K562 (cell line): ENCODE measurements at regions not wholly inside any gene's neighbourhood (a gene's known extent, or its start where the extent isn't known, plus 50 kb on each side); places are given as distances from the start of the nearest gene placed in this dataset.

Experiments used
- ATAC-seq: fragments of 200-7000 bp; cut with Tn5 transposase; 3 replicates; pipeline ENCODE4 v1.9.1; 2020; ENCODE audit warnings: moderate library complexity
- BruUV-seq: library from RNA; stranded (reverse); fragments of 400-500 nt; replicated peaks from 2 replicates; lab custom pipeline; 2021; lab: Mats Ljungman, UMichigan
- CTCF ChIA-PET: fragments of 300-600 bp; formaldehyde crosslinking; extraction: SDS; loops from one replicate; lab custom pipeline; 2021; ENCODE audit warnings: low intra/inter-chr PET ratio; lab: Yijun Ruan, JAX
- POLR2A ChIA-PET: fragments of 300-600, 350-650 bp; sonication (Branson Sonifier 250); formaldehyde crosslinking; extraction: SDS; loops from one replicate; lab custom pipeline; 2021; ENCODE audit warnings: antibody characterized with exemption, inconsistent platforms; lab: Yijun Ruan, JAX
- DNase-seq, 4 experiments: peaks; one replicate each; pipeline versions ENCODE4 v3.0.0 to v3.0.0-alpha.2; 2011 to 2018; ENCODE audit warnings: low spot score in 3 of 4, mixed read lengths in 3 of 4; ENCODE audit errors: extremely low read depth in 1 of 4
- FAIRE-seq: peaks from 2 replicates; lab custom pipeline; 2011; peaks lifted over from hg19 to GRCh38; lab: Jason Lieb, UNC
- H2AFZ ChIP-seq: 2 replicates; pipeline ENCODE4 v1.6.0; 2011; ENCODE audit warnings: low read depth, low read length, control low read depth, inconsistent platforms
- H3K27ac ChIP-seq: fragments of 200-600 bp; 3 replicates; pipeline ENCODE4 v1.8.0; 2011; ENCODE audit warnings: low read depth, mild to moderate bottlenecking, control low read depth, inconsistent platforms, low read length, moderate library complexity, mixed read lengths; ENCODE audit errors: extremely low read depth
- H3K27me3 ChIP-seq, 2 experiments: fragments of 300-600 bp in 1 of 2; 2 replicates in 1 of 2; 3 replicates in 1 of 2; pipeline versions ENCODE4 v1.6.0 to v1.8.0; 2011; ENCODE audit warnings: inconsistent platforms in 2 of 2, low read length in 2 of 2, mild to moderate bottlenecking in 1 of 2, mixed read lengths in 1 of 2, moderate library complexity in 1 of 2; ENCODE audit not compliant: control insufficient read depth in 2 of 2, insufficient read depth in 2 of 2
- H3K36me3 ChIP-seq: fragments of 300-600 bp; 3 replicates; pipeline ENCODE4 v1.8.0; 2011; ENCODE audit warnings: mild to moderate bottlenecking, low read length, inconsistent platforms; ENCODE audit not compliant: control insufficient read depth, insufficient read depth
- H3K4me1 ChIP-seq, 2 experiments: fragments of 200-600 bp in 1 of 2; replicated peaks in 1 of 2; 2 replicates in 1 of 2; 3 replicates in 1 of 2; pipeline versions ENCODE4 v1.5.1 to v1.8.0; 2011; ENCODE audit warnings: inconsistent platforms in 2 of 2, low read length in 2 of 2, mild to moderate bottlenecking in 1 of 2, mixed read lengths in 1 of 2, moderate library complexity in 1 of 2; ENCODE audit not compliant: control insufficient read depth in 2 of 2, insufficient read depth in 2 of 2
- H3K4me2 ChIP-seq: 2 replicates; pipeline ENCODE4 v1.6.1; 2011; ENCODE audit warnings: low read length, control low read depth, inconsistent platforms, mixed read lengths; ENCODE audit not compliant: insufficient read depth
- H3K4me3 ChIP-seq: fragments of 200-600 bp; sonication (generic), shearing (Covaris generic); 2 replicates; pipeline ENCODE4 v1.5.1; 2016; ENCODE audit warnings: control low read depth, inconsistent platforms
- H3K79me2 ChIP-seq: fragments of 200-600 bp; 3 replicates; pipeline ENCODE4 v1.8.0; 2011; ENCODE audit warnings: low read length, inconsistent platforms; ENCODE audit not compliant: control insufficient read depth, insufficient read depth
- H3K9ac ChIP-seq, 2 experiments: 2 replicates each; pipeline versions ENCODE4 v1.6.0 to v1.6.1; 2011; ENCODE audit warnings: low read depth in 2 of 2, low read length in 2 of 2, control low read depth in 1 of 2, inconsistent platforms in 1 of 2, mild to moderate bottlenecking in 1 of 2, mixed read lengths in 1 of 2; ENCODE audit not compliant: insufficient read depth in 1 of 2
- H3K9me1 ChIP-seq: one replicate; pipeline ENCODE4 v1.6.0; 2011; ENCODE audit warnings: inconsistent platforms, mild to moderate bottlenecking, low read length, moderate library complexity; ENCODE audit not compliant: control insufficient read depth, insufficient read depth
- H3K9me3 ChIP-seq: replicated peaks from 2 replicates; pipeline ENCODE4 v1.5.1; 2011; ENCODE audit warnings: low read depth, low read length, inconsistent platforms; ENCODE audit not compliant: control insufficient read depth, insufficient read depth
- H4K20me1 ChIP-seq: replicated peaks from 2 replicates; pipeline ENCODE4 v1.6.1; 2011; ENCODE audit warnings: low read length, inconsistent platforms, mixed read lengths; ENCODE audit not compliant: control insufficient read depth, insufficient read depth
- ATF3 ChIP-seq, 2 experiments: fragments of 450-650 bp in 1 of 2; sonication (generic) in 1 of 2; formaldehyde crosslinking in 1 of 2; IDR thresholded peaks in 1 of 2; conservative IDR thresholded peaks in 1 of 2; 2 replicates each; pipeline versions ENCODE4 v1.6.1 to v1.8.1; 2016 to 2023; ENCODE audit warnings: mild to moderate bottlenecking in 2 of 2, moderate library complexity in 2 of 2, inconsistent platforms in 1 of 2, missing genetic modification reagents in 1 of 2
- ATF7 ChIP-seq: fragments of 450-650 bp; IDR thresholded peaks from 2 replicates; pipeline ENCODE4 v1.7.1; 2014; ENCODE audit warnings: mild to moderate bottlenecking, moderate library complexity
- CBFA2T3 ChIP-seq: fragments of 450-650 bp; IDR thresholded peaks from 2 replicates; pipeline ENCODE4 v1.6.1; 2017
- MEIS2 ChIP-seq: fragments of 450-650 bp; IDR thresholded peaks from 2 replicates; pipeline ENCODE4 v1.6.1; 2014; ENCODE audit warnings: mild to moderate bottlenecking; ENCODE audit not compliant: partially characterized antibody
- PBX2 ChIP-seq, 2 experiments: IDR thresholded peaks in 1 of 2; conservative IDR thresholded peaks in 1 of 2; 2 replicates each; pipeline ENCODE4 v1.6.1; 2016; ENCODE audit warnings: low read depth in 2 of 2, mild to moderate bottlenecking in 1 of 2, missing compliant biosample characterization in 1 of 2, missing genetic modification characterization in 1 of 2, moderate library complexity in 1 of 2
- RAD21 ChIP-seq, 2 experiments: fragments of 250-450 bp in 1 of 2; fragments of 450-650 bp in 1 of 2; sonication (Bioruptor Pico) in 1 of 2; formaldehyde crosslinking in 1 of 2; IDR thresholded peaks in 1 of 2; conservative IDR thresholded peaks in 1 of 2; 2 replicates each; pipeline versions ENCODE4 v1.4.0 to v1.8.0; 2020 to 2022; ENCODE audit warnings: mild to moderate bottlenecking in 2 of 2, moderate library complexity in 1 of 2
- RBM15 ChIP-seq: fragments of 200-400 bp; formaldehyde crosslinking; IDR thresholded peaks from 2 replicates; pipeline ENCODE4 v1.6.1; 2018; ENCODE audit warnings: mild to moderate bottlenecking, low read length, moderate library complexity; ENCODE audit not compliant: insufficient read depth
- TAF15 ChIP-seq: fragments of 200-400 bp; formaldehyde crosslinking; IDR thresholded peaks from 2 replicates; pipeline ENCODE4 v1.6.1; 2017; ENCODE audit warnings: mild to moderate bottlenecking, low read depth, low read length, moderate library complexity
- ZNF232 ChIP-seq: sonication (generic); formaldehyde crosslinking; IDR thresholded peaks from 2 replicates; pipeline ENCODE4 v1.8.0; 2022; ENCODE audit warnings: mild to moderate bottlenecking, missing genetic modification reagents
- ZNF766 ChIP-seq: fragments of 200-800 bp; sonication (Bioruptor generic); conservative IDR thresholded peaks from 2 replicates; pipeline ENCODE4 v1.6.1; 2016; ENCODE audit warnings: missing genetic modification characterization, missing compliant biosample characterization
- WGBS: fragments of 100-300 bp; shearing (Covaris generic); methylation state at CpG from one replicate; pipeline ENCODE4 v1.1.6; 2016; ENCODE audit warnings: low coverage, mixed read lengths; ENCODE audit not compliant: insufficient coverage; ENCODE audit errors: missing lambda C conversion rate; 5-methylcytosine and 5-hydroxymethylcytosine counted together
- in situ Hi-C: fragments of 300-500 bp; cut with MboI; formaldehyde crosslinking; loops from 4 replicates; pipeline ENCODE4 v1.15.0; 2018; ENCODE audit warnings: inconsistent platforms, mixed read lengths
- intact Hi-C: fragments of 100-400 bp; cut with micrococcal nuclease; formaldehyde crosslinking; loops from 2 replicates; pipeline ENCODE4 v1.14.2; 2022

- H3K79me2 ChIP-seq = no peaks in the 10 kb centered on the region
- H3K9ac ChIP-seq = no peak overlapping the region
- no peaks in the 10 kb centered on the region for H3K27me3 ChIP-seq
- WGBS = 0% methylated on average over 1 of the region's 1 CpG
- ChIA-PET POLR2A (no interaction called here), CTCF (no interaction called here)
- H3K4me3 ChIP-seq = no peak overlapping the region
- no peaks in the 10 kb centered on the region for H3K9me3 ChIP-seq
- intact Hi-C loops (no loop called here), in situ Hi-C loops (no loop called here)
- H3K4me2 ChIP-seq = no peak overlapping the region
- 0 out of 5 replicates have a peak, but pooled peaks cover 0 to 5% of the 10 kb centered on the region in 2 experiments for H3K4me1 ChIP-seq
- no peaks in the 10 kb centered on the region for H3K36me3 ChIP-seq
- DNase-seq (no peak), FAIRE-seq (no peak), ATAC-seq (no peak)
- no peak overlapping the region for H3K27ac ChIP-seq
- BruUV-seq = no TSS peak
- no peak for TF ChIP-seq RBM15
- H4K20me1 ChIP-seq = 0 out of 2 replicates have a peak, but pooled peaks cover 4% of the 10 kb centered on the region
- H2AFZ ChIP-seq = no peak overlapping the region
- H3K9me1 ChIP-seq = no peaks in the 10 kb centered on the region
Observed at GRCh38 chr16:16857012-16857411, 478.1 kb downstream of the NPIPA7 start.

GRCh38 chr16:16857603-16858283 lies 478.8 kb downstream of the NPIPA7 start:
- BruUV-seq = no TSS peak
- no peaks in the 10 kb centered on the region for H3K79me2 ChIP-seq
- no peak overlapping the region for H3K27ac ChIP-seq
- CTCF ChIA-PET = interaction anchor here (0.6 kb wide), 1 partner anchor 705 kb away, joined by 3 read pairs; no protein-coding TSS in a partner anchor
- WGBS = 6% methylated on average over 5 of the region's 5 CpGs
- no peaks in the 10 kb centered on the region for H3K9me1 ChIP-seq
- H3K4me2 ChIP-seq = no peak overlapping the region
- DNase-seq (no peak), FAIRE-seq (peak; percentile 29), ATAC-seq (no peak)
- 0 out of 2 replicates have a peak, but pooled peaks cover 4% of the 10 kb centered on the region for H4K20me1 ChIP-seq
- no peak overlapping the region for H2AFZ ChIP-seq
- intact Hi-C loops = no loop called here
- H3K4me1 ChIP-seq = 0 out of 5 replicates have a peak, but pooled peaks cover 0 to 5% of the 10 kb centered on the region in 2 experiments
- no peak overlapping the region for H3K4me3 ChIP-seq
- no peaks in the 10 kb centered on the region for H3K9me3 ChIP-seq
- in situ Hi-C loops = no loop called here
- H3K27me3 ChIP-seq = no peaks in the 10 kb centered on the region
- no peak overlapping the region for H3K9ac ChIP-seq
- POLR2A ChIA-PET = interaction anchor here (0.6 kb wide), 1 partner anchor 818 kb away, joined by 3 read pairs; no protein-coding TSS in a partner anchor
- H3K36me3 ChIP-seq = no peaks in the 10 kb centered on the region
- peak; percentile 57 for TF ChIP-seq ATF3 (IDR thresholded peaks at IDR 0.05)
- no peak for TF ChIP-seq ATF3 (CRISPR knock-in tag; conservative IDR thresholded peaks at IDR 0.05)
- TF ChIP-seq MEIS2 = peak; percentile 68
- TF ChIP-seq CBFA2T3 = 0 out of 2 replicates have a peak, but pooled peaks have one; percentile 5
- no peak for TF ChIP-seq PBX2 (CRISPR knock-in tag; IDR thresholded peaks at IDR 0.05; ENCODE audit: low read depth)
- TF ChIP-seq PBX2 (tag; conservative IDR thresholded peaks at IDR 0.05; ENCODE audit: low read depth) = peak; percentile 60
- TF ChIP-seq RAD21 (CRISPR knock-in tag; conservative IDR thresholded peaks at IDR 0.05 in 1 of 2, IDR thresholded peaks at IDR 0.05 in 1 of 2) = no peak
- peak; percentile 94 for TF ChIP-seq ZNF232 (CRISPR knock-in tag)
- TF ChIP-seq TAF15 = no peak
- TF ChIP-seq ATF7 = peak; percentile 84
- no peak for TF ChIP-seq ZNF766 (CRISPR knock-in tag)
